ELR (cell line): ENCODE measurements at regions not wholly inside any gene's neighbourhood (a gene's known extent, or its start where the extent isn't known, plus 50 kb on each side); places are given as distances from the start of the nearest gene placed in this dataset.
"Not testable (repeated sequence)": the region's sequence is repeated elsewhere in the genome, so short reads cannot be mapped to it uniquely, and the experiment has no call there.

Experiments
- DNase-seq: peaks from one replicate; pipeline ENCODE4 v3.0.0-alpha.2; 2015; ENCODE audit warnings: low read depth

DNA sequence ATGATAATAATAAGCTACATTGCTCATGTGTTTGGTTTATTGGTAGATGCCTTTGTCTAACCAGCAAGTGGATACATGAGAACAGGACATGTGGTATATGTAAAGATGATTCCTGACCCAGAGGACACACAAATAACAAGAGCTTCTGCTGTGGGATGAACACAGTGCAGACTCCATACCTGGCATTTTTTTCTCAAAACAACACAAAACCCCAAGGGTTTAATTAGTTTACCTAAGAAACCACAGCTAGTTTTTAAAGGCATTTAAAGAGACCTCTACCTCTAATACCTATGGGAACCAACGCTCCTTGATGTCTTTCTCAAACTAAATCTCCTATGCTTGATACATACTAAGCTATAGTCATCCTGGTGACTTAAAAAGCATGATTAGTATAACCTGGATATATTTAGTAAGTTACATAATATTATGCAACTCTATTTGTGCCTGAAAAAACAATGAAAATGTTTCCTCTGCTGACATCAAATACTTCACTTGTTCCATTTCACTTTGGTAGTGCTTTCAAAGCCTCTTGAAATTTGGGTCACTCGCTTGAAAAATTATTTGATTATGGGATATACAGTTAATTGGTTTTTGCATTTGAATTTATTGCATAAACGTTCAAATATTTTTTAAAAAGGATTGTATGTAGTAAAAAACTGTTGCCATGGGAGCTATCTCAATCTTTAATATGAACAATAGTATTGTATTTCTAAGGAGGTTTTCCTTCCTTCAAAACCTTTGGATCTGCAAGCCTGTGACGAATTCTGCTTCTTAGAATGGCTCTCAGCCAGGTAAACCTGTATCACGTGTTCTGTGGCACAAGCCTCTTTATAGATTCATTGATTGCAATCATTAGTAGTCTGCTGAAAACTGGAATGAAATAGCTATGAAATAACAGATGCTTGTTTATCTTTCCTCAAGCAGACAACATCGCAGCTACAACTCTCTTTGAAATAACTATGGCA lies 233.0 kb upstream of the KCNMB2 start:
- DNase-seq = no peak

DNA sequence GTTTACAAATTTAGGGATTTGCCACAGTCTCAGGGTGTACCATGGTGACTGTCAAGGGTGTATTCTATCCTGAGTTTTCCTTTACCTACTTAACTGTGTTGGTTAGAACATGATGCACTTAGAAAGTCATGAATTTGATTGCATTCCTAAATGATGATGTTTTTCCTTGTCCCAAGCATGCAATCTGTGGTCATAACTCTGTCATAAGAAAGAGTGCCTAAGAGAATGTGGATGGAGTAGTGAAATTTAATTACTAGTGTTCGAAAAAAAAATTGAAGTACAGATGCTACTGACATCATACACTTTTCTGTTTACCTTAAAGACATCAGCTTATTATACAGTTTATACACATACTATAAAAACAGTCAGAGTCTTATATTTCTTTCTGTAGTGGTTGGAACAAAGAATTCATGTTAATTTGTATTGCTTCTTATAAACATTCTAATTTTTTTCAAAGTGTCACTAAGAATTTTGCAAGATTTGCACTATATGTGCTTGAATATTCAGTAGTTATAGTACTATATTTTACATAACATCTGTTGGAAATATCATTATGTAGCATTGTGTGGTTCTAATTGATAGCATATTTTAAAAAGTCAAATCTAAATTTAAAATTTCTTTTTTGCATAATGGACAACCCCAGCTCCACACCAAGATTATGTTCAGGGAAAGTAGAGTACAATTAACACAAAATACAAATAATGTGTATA lies 231.3 kb upstream of the KCNMB2 start:
- DNase-seq = peak; percentile 70

DNA sequence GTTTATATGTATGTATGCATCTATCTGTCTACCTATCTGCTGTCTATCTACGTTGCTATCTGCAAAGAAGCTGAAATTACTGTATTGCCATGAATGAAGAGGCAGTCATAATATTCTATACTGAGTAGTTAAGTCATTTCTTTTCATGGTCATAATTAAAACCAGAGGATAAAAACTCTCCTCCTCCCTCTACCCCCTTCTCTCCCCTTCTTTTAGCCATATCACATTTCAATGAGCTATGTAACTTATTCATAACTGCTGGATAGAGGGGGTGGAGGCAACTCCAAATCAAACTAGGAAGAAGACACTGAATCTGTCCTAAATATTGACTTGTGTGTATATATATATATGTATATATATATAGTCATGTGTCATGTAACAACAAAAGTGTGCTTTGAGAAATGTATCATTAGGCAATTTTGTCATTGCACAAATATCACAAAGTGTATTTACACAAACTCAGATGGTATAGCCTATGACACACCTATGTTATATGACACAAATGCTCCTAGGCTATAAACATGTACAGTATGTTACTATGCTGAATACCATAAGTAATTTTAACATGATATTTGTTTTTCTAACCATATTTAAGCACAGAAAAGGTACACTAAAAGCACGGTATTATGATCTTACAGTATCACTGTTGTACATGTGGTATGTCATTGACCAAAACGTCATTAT lies 229.7 kb upstream of the KCNMB2 start:
- no peak for DNase-seq

- DNase-seq = no peak
Observed at GRCh38 chr3:178308771-178309170, 227.5 kb upstream of the KCNMB2 start.

DNA sequence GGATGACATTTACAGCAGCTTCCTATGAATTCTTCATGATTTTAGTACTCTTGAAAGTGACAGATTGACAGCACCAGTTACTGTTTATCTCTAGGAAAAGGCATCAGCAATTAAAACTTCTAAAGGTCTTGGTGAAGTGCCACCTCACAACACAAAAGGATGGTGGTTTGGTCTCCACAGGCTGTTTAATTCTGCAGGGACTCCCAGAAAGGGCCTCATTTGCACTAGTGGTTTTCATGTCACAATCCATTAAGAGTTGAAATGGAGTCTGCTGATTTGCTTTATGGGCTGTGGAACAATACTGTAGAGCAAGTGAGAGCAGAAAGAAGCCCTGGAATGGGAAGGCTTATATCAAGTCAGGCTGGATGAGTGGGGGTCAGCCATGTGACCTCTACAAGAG lies 225.3 kb upstream of the KCNMB2 start:
- no peak for DNase-seq

DNA sequence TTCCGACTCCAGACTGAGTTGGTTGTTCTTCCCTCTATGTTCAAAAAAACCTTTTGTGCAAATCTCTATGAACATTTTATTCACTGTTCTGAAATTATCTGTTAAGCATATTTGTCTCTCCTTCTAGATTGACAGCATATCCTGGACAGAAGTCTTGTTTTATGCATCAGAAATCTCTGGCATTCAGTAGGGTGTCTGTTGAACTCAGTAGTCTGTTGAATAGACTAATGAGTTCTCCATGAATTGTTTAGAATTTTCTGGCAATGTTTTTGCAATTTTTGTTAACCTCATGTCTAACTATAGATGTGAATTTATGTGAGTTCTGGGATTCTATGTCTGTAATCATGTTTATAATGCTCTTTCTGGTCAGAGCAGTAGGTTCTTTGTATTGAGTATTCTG lies 222.5 kb upstream of the KCNMB2 start:
- no peak for DNase-seq

DNA sequence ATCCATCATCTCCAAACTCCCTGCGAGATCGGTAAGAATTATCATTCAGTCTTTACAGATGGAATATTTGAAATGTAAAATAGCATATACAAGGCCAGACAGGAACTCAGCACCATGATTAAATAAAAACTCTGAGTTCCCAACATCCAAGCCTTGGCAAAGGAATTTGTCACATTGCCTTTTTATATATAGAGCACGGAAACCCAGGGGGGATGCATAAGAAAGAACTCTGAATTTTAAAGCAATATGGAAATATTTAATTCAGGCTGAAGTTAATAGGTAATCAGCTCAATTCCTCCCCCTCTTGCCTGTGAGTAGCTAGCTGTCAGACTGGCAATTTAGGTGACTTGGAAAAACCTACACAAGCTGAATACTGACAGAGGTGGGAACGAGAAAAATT lies 217.9 kb upstream of the KCNMB2 start:
- no peak for DNase-seq

DNA sequence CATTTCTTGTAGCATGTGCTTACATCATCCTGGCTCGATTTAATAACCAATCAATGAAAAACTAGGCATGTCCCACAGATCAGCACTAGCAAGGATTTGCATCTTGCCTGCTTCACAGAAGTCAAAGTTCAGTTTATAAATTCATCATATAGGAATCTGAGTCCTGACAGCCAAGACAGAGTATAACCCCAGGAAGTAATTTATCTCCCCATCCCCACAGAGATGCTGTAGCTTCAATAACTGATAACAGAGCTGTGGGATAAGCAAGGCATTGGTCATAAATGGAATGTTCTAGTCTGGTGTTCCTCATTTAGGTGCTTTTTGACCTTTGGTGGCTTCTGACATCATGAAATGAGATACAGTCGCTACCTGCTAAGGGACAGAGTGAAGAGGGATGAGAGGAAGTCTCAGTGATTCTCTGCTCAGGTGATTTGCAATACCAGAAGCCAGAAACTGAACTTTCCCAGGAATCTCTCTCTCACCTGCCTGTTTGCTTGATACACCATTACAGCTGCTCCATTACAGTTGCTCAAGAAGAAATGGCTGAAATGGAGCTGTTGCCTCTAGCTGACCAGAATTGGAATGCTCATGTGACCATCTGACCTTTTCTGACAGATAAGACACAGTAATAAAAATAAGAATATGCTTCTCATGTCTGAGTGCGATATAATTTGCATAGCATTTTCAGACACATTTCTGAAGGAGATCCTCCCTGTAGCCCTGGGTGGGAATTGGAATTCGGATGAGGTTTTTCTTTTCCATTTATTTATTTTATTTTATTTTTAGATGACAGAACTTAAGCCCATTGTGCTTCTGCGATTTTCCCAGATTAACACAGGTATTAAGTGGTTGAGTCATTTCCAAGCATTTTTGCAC lies 217.1 kb upstream of the KCNMB2 start:
- DNase-seq = no peak

DNA sequence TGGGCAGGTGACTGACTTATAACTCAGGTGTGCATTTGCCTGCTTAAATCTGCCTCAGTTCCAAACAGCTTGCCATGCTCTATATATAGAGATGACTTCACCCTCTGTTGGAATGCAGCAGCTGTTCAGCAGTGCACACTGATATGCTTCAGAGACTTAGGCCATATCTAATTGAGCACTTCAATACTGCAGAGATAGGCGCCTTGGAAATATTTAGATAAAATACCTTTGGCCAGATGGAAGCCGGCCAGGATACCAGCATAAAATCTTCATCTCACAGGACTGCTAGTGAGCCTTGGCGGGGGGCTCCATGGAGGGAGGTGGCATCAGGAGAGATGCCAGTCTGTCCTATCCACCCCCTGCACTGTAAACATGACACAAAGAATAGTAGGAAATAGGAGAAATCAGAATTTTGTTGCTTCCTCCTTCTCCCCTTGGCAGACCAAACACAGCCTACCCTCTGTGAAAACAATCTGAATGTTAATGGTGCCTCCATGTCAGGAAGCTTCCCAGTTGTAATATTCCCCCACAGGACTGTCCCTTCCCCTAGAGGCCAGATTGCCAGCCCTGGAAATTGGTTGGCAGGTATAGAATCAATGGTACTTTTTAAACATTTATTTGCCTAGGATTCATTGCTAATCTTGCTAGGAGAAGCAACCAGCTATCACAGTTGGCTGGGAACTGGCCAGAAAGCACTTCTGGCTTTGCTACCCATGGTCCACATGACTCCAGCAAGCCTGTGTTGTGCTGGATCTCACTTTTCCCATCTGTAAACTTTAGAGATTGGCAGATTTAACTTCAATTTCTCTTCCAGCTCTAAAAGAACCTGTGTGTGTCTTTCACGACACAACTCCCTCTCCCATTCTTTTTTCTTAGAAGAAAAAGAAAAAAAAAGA lies 215.5 kb upstream of the KCNMB2 start:
- no peak for DNase-seq

- DNase-seq = no peak
Observed at GRCh38 chr3:178324356-178324755, 211.9 kb upstream of the KCNMB2 start.

DNA sequence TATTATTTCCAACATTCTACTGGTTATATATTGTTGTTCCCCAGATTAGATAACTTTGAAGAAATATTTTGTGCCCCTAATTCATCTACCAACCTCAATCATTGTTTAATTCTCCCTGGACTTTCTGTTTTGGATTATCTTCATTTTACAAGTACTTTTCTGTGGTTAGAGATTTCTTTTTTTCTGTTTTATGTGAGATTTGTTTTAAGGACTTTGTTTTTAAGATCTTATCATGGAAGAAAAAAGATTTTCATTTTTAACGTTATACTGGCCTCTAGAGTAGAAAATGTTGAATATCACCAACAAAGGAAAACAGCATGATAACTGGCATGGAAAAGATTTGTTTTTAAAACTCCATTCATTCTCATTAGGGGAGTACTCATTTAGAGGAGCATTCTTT lies 210.9 kb upstream of the KCNMB2 start:
- peak; percentile 44 for DNase-seq

GRCh38 chr3:178329936-178330335 lies 206.3 kb upstream of the KCNMB2 start:
- DNase-seq = no peak

DNA sequence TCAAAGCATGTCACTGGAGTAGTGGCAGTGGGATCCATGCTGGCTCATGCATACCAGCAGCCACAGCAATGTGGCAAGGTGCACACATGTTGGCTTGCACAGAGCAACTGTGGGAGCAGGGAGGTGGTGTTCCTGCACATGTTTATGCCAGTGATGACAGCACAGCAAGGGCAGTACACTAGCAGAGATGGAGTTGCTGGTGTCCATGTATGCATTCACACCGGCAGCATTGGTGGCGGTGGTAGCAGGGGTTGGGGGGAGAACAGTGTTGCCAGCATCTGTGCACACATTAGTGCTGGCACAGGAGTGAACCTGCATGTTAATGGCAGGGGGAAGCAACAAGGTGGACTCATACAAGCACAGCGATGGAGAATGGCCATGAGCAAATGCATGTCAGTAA lies 202.0 kb upstream of the KCNMB2 start:
- no peak for DNase-seq

- no peak for DNase-seq
Observed at GRCh38 chr3:178336336-178336735, 199.9 kb upstream of the KCNMB2 start.

GRCh38 chr3:178340506-178340905 lies 195.7 kb upstream of the KCNMB2 start:
- DNase-seq = no peak

DNA sequence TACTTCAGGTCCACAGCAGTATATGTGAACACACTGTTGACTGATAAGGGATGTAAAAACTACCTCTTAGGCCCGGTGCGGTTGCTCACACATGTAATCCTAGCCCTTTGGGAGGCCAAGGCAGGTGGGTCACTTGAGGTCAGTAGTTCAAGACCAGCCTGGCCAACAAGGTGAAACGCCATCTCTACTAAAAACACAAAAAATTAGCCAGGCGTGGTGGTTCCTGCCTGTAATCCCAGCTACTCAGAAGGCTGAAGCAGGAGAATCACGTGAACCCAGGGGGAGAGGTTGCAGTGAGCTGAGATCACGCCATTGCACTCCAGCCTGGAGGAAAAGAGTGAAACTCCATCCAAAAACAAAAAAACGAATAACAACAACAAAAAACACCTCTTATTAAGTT lies 194.6 kb upstream of the KCNMB2 start:
- no peak for DNase-seq

DNA sequence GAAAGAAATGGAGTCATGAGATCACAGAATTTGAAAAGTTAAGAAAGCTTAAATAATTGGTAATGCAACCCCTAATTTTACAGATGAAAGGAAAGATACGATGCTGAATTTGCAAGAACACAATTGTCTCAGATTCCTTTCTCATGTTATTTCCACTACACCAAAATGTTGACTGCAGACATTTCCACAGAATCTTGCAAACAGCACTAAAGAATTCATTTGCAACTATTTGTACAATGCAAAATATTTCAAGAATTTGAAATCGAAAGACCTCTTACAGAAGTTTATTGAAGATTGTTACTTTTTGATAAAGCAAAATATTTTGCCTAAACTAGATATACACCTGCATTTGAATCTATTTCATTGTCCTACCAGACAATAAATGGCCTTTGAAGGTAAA lies 194.1 kb upstream of the KCNMB2 start:
- DNase-seq = no peak

DNA sequence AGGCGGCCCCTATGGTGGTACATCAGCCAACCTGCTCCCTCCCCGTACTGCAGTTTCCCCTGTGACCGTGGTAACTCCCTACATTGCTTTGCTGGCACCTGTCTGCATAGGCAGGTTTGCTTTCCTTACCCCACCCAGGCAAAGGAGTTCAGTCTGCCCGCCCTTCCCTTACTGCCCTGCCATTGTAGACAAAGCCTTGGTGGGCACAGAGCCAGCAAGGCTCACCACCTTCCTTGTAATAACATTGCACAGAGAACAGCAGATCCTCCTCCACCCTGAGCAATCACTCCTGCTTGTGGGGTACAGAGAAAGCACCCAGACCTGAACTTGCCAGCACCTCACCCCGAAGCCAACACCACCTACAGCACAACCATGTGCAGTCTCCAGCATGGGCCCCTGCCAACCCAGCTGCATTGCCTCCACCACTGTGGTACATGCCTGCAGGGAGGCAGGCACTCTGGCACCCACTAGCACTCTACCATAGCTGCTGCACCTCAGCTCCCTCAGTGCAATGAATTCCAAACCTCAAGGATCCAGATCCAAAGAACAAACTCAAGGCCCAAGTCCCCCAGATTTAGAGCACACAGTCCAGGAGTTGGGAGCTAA lies 192.7 kb upstream of the KCNMB2 start:
- DNase-seq = no peak

GRCh38 chr3:178345944-178346343 lies 190.3 kb upstream of the KCNMB2 start:
- no peak for DNase-seq

DNA sequence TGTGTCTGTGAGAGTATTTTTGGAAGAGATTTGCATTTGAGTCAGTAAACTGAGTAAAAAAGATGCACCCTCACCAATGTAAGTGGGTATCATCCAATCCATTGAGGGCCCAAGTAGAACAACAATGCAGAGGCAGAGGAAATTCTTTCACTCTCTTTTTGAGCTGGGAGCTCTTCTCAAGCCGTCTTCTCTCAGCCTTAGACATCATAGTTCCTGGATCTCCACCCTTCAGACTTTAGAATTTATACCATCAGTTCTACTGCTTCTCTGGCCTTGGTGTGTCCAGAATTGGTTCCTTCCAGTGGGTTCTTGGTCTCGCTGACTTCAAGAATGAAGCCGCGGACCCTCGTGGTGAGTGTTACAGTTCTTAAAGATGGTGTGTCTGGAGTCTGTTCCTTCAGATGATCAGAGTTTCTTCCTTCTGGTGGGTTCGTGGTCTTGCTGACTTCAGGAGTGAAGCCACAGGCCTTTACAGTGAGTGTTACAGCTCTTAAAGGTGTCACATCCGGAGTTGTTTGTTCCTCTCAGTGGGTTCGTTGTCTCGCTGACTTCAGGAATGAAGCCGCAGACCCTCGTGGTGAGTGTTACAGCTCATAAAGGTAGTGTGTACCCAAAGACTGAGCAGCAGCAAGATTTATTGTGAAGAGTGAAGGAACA lies 187.5 kb upstream of the KCNMB2 start:
- not testable (repeated sequence) for DNase-seq
